ENCODE measurements at regions not wholly inside any gene's neighbourhood (a gene's known extent, or its start where the extent isn't known, plus 50 kb on each side); places are given as distances from the start of the nearest gene placed in this dataset.

DNA sequence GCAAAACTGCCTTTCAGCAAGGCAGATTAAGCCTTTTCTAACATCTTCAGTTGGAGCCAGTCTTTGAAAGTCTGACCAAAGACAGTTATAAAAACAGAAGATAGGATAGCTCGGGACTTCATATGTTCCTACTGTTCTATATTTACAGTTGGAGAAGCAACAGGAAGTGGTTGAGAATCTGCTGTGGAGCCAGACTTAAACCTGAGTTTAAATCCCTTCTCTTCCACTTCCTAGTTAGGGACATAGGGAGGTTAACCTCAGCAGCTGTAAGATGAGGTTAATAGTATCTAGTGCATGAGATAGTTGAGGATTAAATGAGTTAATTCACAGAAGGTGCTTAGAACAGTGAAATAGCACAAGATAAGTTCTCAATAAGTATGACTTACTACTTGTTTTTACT lies 84.5 kb upstream of the FREM1 start:
- H2AFZ ChIP-seq (ENCODE audit: low read length), result no peak overlapping the region
- no peaks in the 10 kb centered on the region for H3K79me2 ChIP-seq (ENCODE audit: insufficient read depth, low read length)
- H3K27ac ChIP-seq (ENCODE audit: low read depth, low read length), result no peak overlapping the region
- no peak for DNase-seq (ENCODE audit: insufficient read length, low spot score, missing footprints)
- peaks cover 3% of the 10 kb centered on the region for H3K4me1 ChIP-seq (ENCODE audit: insufficient read depth, low read length)
- no peaks in the 10 kb centered on the region for H3K9me3 ChIP-seq (ENCODE audit: low read depth, low read length)
- no peaks in the 10 kb centered on the region for H3K36me3 ChIP-seq (ENCODE audit: insufficient read depth, low read length)
- no peaks in the 10 kb centered on the region for H3K27me3 ChIP-seq (ENCODE audit: insufficient read depth, low read length)
- H3K4me2 ChIP-seq (ENCODE audit: insufficient read depth, low read length), result no peak overlapping the region
- no peaks in the 10 kb centered on the region for H4K20me1 ChIP-seq (ENCODE audit: insufficient read depth, low read length)
- no peak overlapping the region for H3K4me3 ChIP-seq (ENCODE audit: insufficient read depth, low read length)
- TF ChIP-seq, protein P1, sequence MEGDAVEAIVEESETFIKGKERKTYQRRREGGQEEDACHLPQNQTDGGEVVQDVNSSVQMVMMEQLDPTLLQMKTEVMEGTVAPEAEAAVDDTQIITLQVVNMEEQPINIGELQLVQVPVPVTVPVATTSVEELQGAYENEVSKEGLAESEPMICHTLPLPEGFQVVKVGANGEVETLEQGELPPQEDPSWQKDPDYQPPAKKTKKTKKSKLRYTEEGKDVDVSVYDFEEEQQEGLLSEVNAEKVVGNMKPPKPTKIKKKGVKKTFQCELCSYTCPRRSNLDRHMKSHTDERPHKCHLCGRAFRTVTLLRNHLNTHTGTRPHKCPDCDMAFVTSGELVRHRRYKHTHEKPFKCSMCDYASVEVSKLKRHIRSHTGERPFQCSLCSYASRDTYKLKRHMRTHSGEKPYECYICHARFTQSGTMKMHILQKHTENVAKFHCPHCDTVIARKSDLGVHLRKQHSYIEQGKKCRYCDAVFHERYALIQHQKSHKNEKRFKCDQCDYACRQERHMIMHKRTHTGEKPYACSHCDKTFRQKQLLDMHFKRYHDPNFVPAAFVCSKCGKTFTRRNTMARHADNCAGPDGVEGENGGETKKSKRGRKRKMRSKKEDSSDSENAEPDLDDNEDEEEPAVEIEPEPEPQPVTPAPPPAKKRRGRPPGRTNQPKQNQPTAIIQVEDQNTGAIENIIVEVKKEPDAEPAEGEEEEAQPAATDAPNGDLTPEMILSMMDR (IDR thresholded peaks at IDR 0.05; ENCODE audit: extremely low read depth, low read depth, low read length), result no peak

DNA sequence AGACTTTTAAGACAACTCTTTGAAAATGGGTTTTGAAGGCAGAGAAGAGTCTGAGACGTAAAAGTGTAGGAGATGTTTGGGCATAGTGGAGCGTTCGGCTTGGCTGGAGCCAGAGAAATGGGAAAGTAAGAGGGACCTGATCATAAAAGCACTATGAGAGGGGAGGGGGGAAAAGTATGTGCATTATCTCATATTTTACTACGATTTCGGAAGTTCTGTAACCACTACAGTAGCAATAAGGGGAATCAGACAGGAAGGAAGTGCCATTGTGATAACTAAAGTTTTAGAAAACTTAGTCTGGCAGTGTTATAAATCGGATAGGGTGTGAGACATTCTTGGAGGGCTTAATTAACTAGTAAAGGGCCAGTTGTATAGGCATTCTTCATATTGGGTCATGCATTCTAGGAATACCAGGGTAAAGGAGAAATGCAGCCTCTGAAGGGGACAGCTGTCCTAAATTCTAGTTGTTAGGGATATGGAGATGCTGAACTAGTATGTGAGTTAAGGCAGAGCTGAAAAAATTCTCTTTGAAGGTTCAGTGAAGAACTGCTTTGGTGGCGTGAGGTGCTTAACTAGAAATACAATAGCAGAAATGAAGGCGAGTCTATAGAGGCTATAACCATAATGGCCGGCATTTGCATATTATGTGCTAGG lies 83.8 kb upstream of the FREM1 start:
- no peak overlapping the region for H3K27ac ChIP-seq (ENCODE audit: low read depth, low read length)
- H3K36me3 ChIP-seq (ENCODE audit: insufficient read depth, low read length), result no peaks in the 10 kb centered on the region
- no peaks in the 10 kb centered on the region for H3K27me3 ChIP-seq (ENCODE audit: insufficient read depth, low read length)
- peaks cover 3% of the 10 kb centered on the region for H3K4me1 ChIP-seq (ENCODE audit: insufficient read depth, low read length)
- H3K4me2 ChIP-seq (ENCODE audit: insufficient read depth, low read length), result peak overlapping the region; percentile 86
- peak overlapping the region; percentile 96 for H2AFZ ChIP-seq (ENCODE audit: low read length)
- H4K20me1 ChIP-seq (ENCODE audit: insufficient read depth, low read length), result no peaks in the 10 kb centered on the region
- H3K79me2 ChIP-seq (ENCODE audit: insufficient read depth, low read length), result no peaks in the 10 kb centered on the region
- peak overlapping the region; percentile 80 for H3K4me3 ChIP-seq (ENCODE audit: insufficient read depth, low read length)
- TF ChIP-seq, protein P1 (IDR thresholded peaks at IDR 0.05; ENCODE audit: extremely low read depth, low read depth, low read length), result no peak
- DNase-seq (ENCODE audit: insufficient read length, low spot score, missing footprints), result no peak
- no peaks in the 10 kb centered on the region for H3K9me3 ChIP-seq (ENCODE audit: low read depth, low read length)

DNA sequence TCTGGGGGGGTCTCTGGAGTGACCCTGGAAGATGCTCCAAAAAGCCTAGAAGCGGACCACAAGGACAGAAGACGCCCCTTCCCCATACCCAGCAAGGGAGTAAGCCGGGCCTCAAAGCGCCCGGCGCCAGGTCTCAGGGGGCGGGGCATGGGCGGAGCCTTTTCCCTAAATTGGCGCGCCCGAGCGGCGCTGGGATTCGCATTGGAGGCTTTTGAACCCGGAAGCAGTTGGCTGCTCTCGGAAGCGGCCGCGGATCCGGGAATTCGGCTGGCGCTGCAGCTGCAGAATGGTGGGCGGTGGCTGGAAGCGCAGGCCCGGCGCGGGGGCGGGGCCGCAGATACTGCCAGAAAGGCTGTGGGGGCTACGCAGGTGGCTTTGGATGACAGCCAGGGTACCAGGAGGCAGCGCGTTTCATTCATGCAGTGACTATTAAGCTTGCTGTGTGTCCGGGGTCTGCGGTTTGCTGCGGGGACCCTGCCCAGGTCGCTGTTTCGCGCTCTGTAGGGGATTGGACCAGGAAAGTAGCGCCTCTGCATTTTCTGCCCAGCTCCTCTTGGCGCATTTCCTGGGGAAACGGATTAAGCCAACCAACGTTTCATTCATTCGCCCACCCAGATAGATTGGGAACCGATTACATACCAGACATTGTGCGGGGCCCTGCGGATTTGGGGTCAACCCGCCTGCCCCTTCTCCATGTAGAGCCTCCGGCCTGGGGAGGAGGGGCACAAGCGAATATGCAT lies 83.0 kb upstream of the FREM1 start:
- TF ChIP-seq, protein P1 (IDR thresholded peaks at IDR 0.05; ENCODE audit: extremely low read depth, low read depth, low read length), result no peak
- Histone ChIP-seq H3K36me3 (ENCODE audit: insufficient read depth, low read length) (no peaks in the 10 kb centered on the region), H3K79me2 (ENCODE audit: insufficient read depth, low read length) (no peaks in the 10 kb centered on the region), H3K4me2 (ENCODE audit: insufficient read depth, low read length) (peak overlapping the region; percentile 86), H3K4me1 (ENCODE audit: insufficient read depth, low read length) (peaks cover 3% of the 10 kb centered on the region), H3K9me3 (ENCODE audit: low read depth, low read length) (no peaks in the 10 kb centered on the region), H2AFZ (ENCODE audit: low read length) (peak overlapping the region; percentile 96), H3K27ac (ENCODE audit: low read depth, low read length) (no peak overlapping the region), H3K27me3 (ENCODE audit: insufficient read depth, low read length) (no peaks in the 10 kb centered on the region), H4K20me1 (ENCODE audit: insufficient read depth, low read length) (no peaks in the 10 kb centered on the region), H3K4me3 (ENCODE audit: insufficient read depth, low read length) (peak overlapping the region; percentile 80)
- DNase-seq (ENCODE audit: insufficient read length, low spot score, missing footprints), result peak; percentile 93

DNA sequence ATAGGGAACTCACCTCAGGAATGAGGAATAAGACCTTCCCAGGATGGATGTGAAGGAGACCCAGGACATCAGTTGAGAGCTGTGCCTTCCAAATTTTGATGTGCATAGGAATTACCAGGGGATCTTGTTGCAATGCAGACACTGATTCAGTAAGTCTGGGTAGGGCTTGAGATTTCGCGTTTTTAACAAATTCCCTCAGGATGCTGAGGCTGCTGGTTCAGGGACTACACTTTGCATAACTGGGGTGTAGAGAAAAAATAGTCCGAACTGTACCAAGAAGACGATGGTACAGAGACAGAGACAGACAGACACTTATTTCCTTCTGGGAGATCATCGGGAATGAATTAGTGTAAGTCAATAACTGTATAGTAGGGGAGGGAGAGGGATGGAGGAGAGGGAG lies 82.3 kb upstream of the FREM1 start:
- Histone ChIP-seq H3K79me2 (ENCODE audit: insufficient read depth, low read length) (no peaks in the 10 kb centered on the region), H3K4me1 (ENCODE audit: insufficient read depth, low read length) (peaks cover 3% of the 10 kb centered on the region), H4K20me1 (ENCODE audit: insufficient read depth, low read length) (no peaks in the 10 kb centered on the region), H3K36me3 (ENCODE audit: insufficient read depth, low read length) (no peaks in the 10 kb centered on the region), H3K27me3 (ENCODE audit: insufficient read depth, low read length) (no peaks in the 10 kb centered on the region), H3K4me2 (ENCODE audit: insufficient read depth, low read length) (peak overlapping the region; percentile 86), H3K27ac (ENCODE audit: low read depth, low read length) (no peak overlapping the region), H3K9me3 (ENCODE audit: low read depth, low read length) (no peaks in the 10 kb centered on the region), H2AFZ (ENCODE audit: low read length) (peak overlapping the region; percentile 96), H3K4me3 (ENCODE audit: insufficient read depth, low read length) (peak overlapping the region; percentile 80)
- TF ChIP-seq, protein P1 (IDR thresholded peaks at IDR 0.05; ENCODE audit: extremely low read depth, low read depth, low read length), result no peak
- no peak for DNase-seq (ENCODE audit: insufficient read length, low spot score, missing footprints)

Measured in osteoblast (primary cell).